HG03159 (cell line): ENCODE measurements at regions not wholly inside any gene's neighbourhood (a gene's known extent, or its start where the extent isn't known, plus 50 kb on each side); places are given as distances from the start of the nearest gene placed in this dataset.
"Not testable (repeated sequence)": the region's sequence is repeated elsewhere in the genome, so short reads cannot be mapped to it uniquely, and the experiment has no call there.

Experiments
- ATAC-seq: cut with Tn5 transposase; IDR thresholded peaks from one replicate; pipeline ENCODE4 v1.9.1; 2021; ENCODE audit warnings: mild to moderate bottlenecking, moderate library complexity; ENCODE audit not compliant: unreplicated experiment

DNA sequence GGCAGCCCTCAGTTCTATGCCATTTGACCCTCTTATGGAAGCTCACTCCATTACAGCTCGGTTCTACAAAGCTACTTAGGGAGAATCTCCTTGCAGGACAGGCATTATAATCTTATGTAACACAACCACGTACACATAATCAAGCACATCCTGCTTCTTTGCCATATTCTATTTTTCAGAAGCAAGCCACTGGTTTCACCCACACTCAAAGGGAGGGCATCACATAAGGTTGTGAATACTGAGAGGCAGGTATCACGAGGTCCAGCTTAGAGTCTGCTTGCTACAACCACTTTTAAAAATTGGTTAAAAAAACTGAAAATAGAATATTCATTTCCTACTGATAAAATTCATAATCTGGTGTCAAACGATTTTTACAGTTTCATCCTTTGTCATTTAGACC lies 589.2 kb downstream of the SLC16A7 start:
- ATAC-seq: no peak

DNA sequence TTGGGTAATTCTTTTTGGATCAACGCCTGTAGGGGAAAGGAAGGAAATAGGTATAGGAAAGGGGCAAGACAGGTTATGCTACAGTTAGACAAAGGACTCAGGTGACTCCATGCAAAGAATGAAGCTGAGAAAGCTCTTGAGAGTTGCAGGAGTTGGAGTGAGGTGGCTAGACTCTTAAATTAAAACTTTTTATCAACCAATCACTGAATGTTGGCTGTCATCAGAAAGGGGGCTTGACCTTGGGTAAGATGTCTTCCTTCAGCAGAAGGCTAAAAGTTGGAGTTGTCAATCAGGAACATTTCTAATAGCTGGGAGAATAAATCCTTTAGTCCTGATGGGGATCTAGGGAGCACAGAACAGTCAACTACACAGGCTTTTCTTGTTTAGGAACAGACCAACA lies 595.4 kb downstream of the SLC16A7 start:
- ATAC-seq: no peak

DNA sequence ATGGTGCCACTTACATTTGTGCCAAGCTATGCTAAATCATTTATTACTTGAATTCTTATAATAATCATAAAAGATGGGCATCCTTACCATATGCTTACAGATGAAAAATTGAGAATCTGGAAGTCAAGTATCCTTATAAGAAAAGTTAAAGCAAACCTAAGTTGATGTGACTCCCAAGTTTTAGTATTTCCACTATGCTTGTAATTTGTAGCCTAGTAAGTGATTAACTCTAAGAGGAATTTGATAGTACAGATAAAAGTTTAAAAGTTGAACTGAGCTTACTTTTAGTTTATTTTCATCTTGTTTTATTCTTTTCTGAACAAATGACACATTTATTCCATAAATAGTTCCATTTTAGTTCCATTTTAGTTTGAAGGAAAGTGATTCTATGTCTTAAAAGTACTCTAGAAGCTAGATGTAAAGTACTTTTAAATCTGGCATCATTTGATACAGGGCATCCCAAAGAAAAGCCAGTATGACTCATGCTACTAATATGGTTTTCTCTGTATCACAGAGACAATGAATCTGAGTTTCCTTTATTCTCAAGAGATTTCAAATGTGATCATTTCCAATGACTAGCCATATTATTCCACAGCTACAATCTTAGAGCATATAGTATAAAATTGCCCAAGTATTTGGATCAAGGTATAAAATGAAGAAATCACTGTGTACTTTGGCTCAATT lies 596.0 kb downstream of the SLC16A7 start:
- no peak for ATAC-seq

DNA sequence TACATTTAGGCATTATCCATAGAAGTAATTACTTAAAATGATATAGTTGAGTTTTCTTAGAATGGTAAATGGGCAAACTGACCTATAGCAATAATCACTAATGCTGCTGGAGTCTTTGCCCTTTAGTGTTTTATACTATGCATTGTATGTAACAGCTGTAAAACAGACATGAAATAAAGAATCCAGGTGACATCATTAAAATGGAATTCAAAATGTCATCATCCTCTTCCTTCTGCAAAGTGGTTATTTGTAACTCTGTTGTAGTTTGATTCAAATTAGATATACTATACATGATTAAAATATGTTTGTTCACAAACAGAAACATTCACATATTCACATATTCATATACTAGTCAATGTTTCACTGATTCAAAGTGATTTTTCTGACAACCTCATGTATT lies 598.8 kb downstream of the SLC16A7 start:
- ATAC-seq: no peak

DNA sequence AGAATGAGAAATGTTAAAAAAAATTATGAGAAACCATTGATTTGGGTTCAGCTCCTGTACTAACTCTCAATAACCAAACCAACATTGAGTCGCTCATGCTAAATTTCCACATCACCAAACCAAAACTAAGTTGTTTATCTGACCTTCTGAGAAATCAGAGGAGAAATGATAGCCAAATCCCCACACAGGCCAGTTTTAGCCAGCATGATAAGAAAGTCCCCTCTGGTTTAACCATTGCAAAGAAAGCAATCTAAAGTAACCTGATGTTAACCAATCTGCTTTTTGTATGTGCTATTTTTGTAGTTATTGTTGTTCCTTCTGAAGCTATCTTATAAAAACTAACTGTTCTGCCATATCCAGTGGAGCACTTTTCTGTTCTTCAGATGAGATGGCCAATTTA lies 599.7 kb downstream of the SLC16A7 start:
- no peak for ATAC-seq

DNA sequence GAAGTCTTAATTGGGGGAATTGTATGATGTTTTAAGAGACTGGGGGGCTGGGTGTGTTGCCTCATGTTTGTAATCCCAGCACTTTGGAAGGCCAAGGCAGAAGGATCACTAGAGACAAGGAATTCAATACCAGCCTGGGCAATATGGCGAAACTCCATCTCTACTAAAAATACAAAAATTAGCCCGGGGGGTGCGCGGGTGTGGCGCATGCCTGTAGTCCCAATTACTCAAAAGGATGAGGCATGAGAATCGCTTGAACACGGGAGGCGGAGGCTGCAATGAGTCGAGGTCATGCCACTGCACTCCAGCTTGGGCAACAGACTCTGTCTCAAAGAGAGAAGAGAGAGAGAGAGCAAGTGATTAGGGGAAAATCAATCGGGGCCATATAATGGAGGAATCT lies 600.5 kb downstream of the SLC16A7 start:
- no peak for ATAC-seq

DNA sequence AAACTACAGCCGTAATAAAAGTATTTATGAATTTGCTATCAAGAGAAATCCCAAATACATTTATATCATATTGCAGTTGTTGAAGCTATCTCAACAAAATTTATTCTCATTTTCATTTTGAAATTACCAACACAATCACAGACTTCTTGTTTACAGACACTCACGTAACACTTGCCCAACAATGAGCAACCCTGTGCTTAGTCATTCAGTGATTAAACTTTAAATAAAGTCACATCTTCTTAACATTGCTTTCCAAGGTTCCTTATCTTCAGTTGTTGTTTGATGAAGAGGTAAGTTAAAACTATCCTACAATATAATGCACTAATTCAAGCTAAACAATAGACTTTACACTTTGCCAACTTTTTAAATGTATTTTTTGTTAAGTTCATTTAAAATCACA lies 601.8 kb downstream of the SLC16A7 start:
- ATAC-seq: no peak

DNA sequence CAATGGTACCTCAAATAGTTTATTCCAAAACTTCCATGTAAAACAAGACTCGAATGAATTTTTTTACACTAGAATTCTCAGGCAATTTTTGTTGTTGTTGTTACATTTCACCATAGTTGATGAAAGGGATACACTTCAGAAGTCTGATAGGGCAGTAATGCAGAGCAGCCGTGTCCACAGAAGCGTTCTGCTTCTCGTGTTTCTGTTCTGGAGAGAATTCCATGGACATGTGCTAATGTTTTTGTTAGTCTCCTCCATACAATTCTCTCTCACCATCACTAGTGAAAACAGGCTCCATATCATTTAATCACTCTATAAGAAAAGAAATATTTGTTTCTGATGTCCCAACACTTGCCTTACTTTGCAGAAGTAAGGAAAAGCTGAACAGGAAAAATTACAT lies 606.1 kb downstream of the SLC16A7 start:
- ATAC-seq: no peak

DNA sequence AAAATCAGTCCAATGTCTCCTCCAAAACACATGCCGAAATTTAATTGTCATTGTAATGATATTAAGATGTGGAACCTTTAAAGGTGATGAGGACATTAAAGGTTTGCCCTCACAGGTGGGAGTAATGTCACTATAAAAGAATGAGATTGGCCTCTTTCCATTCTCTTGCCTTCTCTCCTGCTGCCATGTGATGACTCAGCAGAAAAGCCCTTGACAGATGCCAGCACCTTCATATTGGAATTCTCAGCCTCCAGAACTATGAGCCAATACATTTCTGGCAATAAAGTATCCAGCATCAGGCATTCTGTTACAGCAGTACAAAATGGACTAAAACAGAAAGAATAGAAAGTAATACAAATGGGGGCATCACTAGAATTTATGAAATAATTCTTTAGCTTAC lies 609.7 kb downstream of the SLC16A7 start:
- no peak for ATAC-seq

DNA sequence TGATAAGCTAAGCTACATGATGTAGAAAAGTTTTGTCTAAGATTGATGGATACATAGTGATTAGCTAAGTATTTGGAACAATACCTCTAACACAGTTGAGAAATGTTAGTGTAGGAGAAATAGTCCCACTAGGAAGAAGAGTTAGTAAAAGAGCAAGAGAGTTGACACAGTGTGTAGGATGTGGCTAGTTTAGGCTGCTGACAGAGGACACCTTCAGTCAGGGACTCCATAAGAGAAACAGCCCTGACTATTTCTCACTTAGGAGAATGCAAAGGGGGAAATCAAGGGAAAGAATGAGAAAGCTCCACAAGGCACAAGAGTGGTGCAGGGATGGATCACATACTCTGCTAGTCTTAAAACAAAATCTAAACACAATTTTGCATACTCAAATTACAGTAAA lies 613.7 kb downstream of the SLC16A7 start:
- ATAC-seq: no peak

DNA sequence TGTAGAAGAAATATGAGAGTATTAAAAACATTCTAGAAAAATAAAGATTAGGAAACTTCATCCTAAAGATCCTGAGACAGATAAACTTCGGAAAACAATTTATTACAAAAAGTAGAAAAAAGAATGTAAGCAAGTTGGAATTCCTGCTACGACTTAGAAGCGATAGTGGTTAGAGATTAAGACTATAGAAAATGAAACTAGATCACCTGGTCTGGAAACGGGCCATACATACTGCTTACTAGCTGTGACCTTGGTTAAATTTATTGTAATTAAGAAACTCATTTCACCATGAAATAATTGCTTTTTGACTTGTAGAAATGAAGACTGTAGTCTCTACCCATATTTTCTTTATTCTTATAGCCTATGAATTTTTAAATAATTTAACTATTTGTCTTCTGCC lies 614.1 kb downstream of the SLC16A7 start:
- no peak for ATAC-seq

DNA sequence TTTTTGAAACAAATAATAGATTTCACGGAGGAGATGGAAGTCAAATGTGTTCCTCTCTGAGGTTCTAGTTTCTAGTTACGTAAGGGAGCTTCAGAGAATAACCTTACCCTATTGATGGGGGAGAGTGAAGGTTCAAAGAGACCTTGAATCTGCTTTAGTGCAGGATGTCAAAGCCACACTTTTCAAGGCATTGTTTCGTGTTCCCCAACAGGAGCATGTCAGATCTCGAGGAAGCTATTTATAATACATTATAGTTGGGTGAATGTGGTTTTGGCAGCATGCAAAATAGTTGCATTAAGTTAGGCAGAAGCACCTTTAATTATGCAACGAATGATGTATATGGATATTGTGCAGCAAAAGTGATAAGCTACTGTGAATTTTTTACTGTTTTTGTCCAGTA lies 614.9 kb downstream of the SLC16A7 start:
- ATAC-seq: no peak

DNA sequence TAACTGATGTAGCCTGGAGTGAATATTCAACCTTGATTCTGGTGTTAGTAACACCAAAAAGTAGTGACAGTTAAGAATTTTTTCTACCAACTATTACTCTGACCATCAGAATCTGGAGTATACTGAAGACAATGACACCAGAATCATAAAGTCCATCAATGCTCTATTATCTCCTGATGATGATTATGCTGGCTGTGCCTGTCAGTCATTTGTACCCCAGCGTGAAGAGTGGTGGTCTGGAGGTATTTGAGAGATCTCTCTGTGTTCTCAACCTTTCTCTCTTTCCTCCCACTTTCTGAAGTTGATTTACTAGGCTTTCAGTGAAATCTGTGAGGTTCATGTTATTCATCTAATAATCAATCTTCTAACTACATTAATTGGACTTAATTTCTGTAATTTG lies 615.4 kb downstream of the SLC16A7 start:
- ATAC-seq: no peak

DNA sequence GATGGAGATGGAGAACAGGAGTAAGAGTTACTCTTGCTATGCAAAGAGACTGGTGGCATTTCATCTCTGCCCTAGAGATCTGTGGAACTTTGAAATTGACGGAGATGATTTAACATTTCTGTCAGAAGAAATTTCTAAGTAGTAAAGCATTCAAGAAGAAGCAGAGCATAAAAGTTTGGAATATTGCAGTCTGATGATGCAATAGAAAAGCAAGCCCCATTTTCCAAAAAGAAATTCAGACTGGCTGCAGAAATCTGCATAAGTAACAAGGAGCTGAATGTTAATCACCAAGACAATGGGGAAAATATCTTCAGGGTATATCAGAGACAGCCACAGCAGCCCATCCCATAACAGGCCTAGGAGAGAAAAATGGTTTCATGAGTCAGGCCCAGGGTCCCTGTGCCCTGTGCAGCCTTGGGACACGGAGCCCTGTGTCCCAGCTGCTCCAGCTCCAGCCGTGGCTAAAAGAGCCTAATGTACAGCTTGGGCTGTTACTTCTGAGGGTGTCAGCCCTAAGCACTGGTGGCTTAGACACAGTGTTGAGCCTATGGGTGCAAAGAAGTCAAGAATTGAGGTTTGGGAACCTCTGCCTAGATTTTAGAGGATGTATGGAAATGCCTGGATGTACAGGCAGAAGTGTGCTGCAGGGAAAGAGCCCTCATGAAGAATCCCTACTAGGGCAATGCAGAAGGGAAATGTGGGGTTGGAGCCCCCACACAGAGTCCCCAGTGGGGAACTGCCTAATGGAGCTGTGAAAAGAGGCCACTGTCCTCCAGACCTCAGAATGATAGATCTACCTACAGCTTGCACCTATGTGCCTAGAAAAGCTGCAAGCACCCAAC lies 616.6 kb downstream of the SLC16A7 start:
- no peak for ATAC-seq

DNA sequence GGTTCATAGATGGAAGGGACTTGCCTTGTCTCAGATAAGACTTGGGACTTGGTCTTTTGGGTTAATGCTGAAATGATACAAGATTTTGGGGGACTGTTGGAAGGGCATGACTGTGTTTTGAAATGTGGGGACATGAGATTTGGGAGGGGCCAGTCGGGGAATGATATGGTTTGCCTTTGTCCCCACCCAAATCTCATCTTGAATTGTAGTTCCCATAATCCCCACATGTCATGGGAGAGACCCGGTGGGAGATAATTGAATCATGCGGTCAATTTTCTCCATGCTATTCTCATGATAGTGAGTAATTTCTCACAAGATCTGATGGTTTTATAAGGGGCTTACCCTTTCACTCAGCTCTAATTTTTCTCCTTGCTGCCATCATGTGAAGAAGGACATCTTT lies 617.4 kb downstream of the SLC16A7 start:
- ATAC-seq: not testable (repeated sequence)

DNA sequence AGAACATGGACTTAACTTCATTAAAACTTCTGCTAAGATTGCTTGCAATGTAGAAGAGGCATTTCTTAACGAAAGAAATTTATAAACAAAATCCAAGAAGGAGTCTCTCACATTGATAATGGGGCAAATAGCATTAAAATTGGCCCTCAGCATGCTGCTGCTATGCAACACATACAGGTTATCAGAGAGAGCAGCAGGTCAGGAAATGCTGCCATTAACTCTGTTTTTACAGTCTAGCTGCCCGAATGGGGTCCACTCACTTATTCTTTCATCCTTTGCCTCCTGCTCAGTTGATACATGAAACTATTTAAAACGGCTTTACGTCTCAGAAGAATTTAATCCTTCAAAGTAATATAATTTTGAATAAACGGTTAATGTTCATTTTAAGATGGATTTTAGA lies 620.4 kb downstream of the SLC16A7 start:
- no peak for ATAC-seq

DNA sequence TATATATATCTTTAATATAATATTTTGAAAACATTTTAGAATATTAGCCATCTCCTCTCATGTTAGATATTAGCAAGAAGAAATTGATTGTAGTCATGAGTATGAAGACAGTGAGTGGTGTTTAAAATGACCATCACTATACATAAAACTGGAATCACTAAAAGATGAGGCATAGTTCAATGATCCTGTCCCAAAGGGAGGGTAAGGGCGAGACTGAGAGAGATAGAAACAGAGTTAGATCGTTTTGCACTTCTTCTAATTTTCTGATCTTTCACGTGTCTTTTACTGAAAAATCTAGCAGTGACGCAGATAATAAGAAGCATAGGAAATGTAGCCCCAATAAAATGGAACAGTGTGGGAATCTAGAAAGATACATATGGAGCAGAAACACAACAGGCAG lies 627.4 kb downstream of the SLC16A7 start:
- no peak for ATAC-seq

DNA sequence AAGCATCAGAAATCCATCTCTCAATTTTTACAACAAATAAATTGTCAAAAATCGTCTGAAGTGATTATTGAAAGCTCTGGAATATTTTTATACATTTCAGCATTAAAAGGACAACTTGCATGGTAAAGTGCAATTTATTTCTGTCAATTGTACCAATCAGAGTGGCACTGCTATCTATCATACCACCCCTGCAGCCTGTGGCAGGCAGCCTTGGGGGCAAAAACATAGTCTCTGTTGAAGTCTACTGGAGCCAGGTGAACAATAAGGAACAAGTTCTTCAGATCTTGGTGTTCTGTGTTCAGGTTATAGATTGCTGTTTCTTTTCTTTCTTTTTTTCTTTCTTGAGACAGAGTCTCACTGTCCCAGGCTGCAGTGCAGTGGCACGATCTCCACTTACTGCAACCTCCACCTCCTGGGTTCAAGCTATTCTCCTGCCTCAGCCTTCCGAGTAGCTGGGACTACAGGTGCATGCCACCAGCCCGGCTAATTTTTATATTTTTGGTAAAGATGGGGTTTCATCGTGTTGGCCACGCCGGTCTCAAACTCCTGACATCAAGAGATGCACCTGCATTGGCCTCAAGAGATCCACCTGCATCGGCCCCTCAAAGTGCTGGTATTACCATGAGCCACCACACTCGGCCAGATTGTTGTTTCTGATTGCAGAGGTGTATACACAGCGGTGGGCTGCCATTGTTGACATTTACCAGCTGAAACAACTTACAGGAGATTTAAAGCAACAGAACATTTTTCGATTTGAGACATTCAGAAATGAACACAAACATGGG lies 629.6 kb downstream of the SLC16A7 start:
- ATAC-seq: no peak

DNA sequence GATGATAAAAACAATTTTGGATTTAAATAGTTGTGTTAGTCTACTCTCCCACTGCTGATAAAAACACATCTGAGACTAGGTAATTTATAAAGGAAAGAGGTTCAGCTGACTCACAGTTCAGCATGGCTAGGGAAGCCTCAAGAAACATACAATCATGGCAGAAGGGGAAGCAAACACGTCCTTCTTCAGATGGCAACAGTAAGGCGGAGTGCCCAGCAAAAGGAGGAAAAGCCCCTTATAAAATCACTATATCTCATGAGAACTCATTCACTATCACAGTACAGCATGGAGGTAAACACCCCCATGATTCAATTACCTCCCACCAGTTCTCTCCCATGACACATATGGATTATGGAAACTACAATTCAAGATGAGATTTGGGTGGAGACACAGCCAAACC lies 632.1 kb downstream of the SLC16A7 start:
- no peak for ATAC-seq

DNA sequence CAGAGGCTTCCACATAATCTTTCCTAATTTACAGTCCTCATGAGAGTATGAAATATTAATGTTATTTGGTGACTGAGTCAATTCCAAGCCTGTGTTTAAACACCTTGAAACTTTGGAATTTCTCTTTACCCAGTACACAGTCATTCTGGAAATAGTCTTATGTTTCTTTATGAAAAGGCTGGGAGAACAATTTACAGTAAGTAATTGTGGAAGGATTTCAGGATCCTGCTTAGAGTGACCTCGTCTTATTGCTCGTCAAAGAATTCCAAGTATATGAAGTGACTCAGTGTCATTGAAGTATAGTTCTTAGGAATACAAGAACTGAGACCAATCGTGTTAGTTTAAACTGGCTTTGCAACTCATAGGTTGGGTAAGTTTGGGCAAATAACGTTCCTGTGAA lies 634.2 kb downstream of the SLC16A7 start:
- ATAC-seq: no peak

DNA sequence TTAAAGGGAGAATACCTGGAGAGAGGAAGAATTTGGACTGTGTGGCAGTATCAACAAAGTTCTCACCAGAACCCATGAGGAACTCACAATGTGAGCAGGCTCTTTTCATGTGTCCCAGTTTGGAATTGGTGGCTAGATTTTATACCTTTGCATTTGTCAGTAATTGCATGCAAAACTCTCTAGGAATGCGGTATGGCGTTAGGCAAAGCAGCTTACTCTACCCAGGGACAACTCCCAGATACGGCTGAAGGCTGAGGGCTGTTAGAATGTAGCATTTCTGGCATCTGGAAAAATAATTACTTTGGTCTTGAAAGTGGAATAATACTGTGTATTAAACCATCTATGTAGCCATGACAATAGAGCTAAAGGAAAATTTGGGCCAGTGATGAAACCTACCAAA lies 635.5 kb downstream of the SLC16A7 start:
- no peak for ATAC-seq
